Chondrocyte (in vitro differentiated cells): ENCODE measurements at regions not wholly inside any gene's neighbourhood (a gene's known extent, or its start where the extent isn't known, plus 50 kb on each side); places are given as distances from the start of the nearest gene placed in this dataset.
A peak's percentile ranks its signal among the peaks of the same experiment; 100 is the strongest.

ENCODE experiments used
- DNase-seq: peaks from one replicate; pipeline ENCODE4 v3.0.0; 2021; ENCODE audit warnings: mixed read lengths, low spot score
- H3K27ac Mint-ChIP-seq: one replicate; pipeline ENCODE4 v1.8.0; 2021; ENCODE audit warnings: mild to moderate bottlenecking, moderate library complexity, mixed read lengths; ENCODE audit not compliant: unreplicated experiment
- H3K27me3 Mint-ChIP-seq: 2 replicates; pipeline ENCODE4 v1.8.0; 2021; ENCODE audit warnings: low read depth, mixed read lengths
- H3K36me3 Mint-ChIP-seq: 2 replicates; pipeline ENCODE4 v1.8.0; 2021; ENCODE audit warnings: low read depth, mixed read lengths
- H3K4me1 Mint-ChIP-seq: 2 replicates; pipeline ENCODE4 v1.8.0; 2021; ENCODE audit warnings: low read depth, mild to moderate bottlenecking, mixed read lengths
- H3K4me3 Mint-ChIP-seq: one replicate; pipeline ENCODE4 v1.8.0; 2021; ENCODE audit warnings: mild to moderate bottlenecking, moderate library complexity, mixed read lengths; ENCODE audit not compliant: unreplicated experiment
- H3K9me3 Mint-ChIP-seq: 2 replicates; pipeline ENCODE4 v1.8.0; 2021; ENCODE audit warnings: low read depth, mixed read lengths
- CTCF ChIP-seq: fragments of 200-600 bp; sonication (generic); IDR thresholded peaks from 2 replicates; pipeline ENCODE4 v1.5.0; 2021; ENCODE audit warnings: antibody characterized with exemption, mild to moderate bottlenecking, moderate library complexity

- Mint-ChIP-seq H3K27ac (no peak overlapping the region), H3K27me3 (peaks cover 14% of the 10 kb centered on the region), H3K9me3 (no peaks in the 10 kb centered on the region), H3K4me1 (no peaks in the 10 kb centered on the region), H3K36me3 (no peaks in the 10 kb centered on the region), H3K4me3 (no peak overlapping the region)
- no peak for DNase-seq
- no peak for TF ChIP-seq CTCF
Observed at GRCh38 chr9:120040896-120041295, 539.1 kb downstream of the CDK5RAP2 start.

GRCh38 chr9:120038342-120038741 lies 541.6 kb downstream of the CDK5RAP2 start:
- Mint-ChIP-seq H3K27ac (no peak overlapping the region), H3K27me3 (peaks cover 3% of the 10 kb centered on the region), H3K4me3 (no peak overlapping the region), H3K9me3 (no peaks in the 10 kb centered on the region), H3K4me1 (no peaks in the 10 kb centered on the region), H3K36me3 (no peaks in the 10 kb centered on the region)
- TF ChIP-seq CTCF: no peak
- DNase-seq: no peak

GRCh38 chr9:120032639-120033038 lies 547.3 kb downstream of the CDK5RAP2 start:
- Mint-ChIP-seq H3K27me3 (peaks cover 2% of the 10 kb centered on the region), H3K4me1 (no peaks in the 10 kb centered on the region), H3K4me3 (no peak overlapping the region), H3K36me3 (no peaks in the 10 kb centered on the region), H3K27ac (no peak overlapping the region), H3K9me3 (no peaks in the 10 kb centered on the region)
- no peak for DNase-seq
- TF ChIP-seq CTCF: peak; percentile 47

- no peak overlapping the region for H3K4me3 Mint-ChIP-seq
Observed at GRCh38 chr9:120030847-120031246, 549.1 kb downstream of the CDK5RAP2 start.

GRCh38 chr9:120018550-120018949 lies 561.4 kb downstream of the CDK5RAP2 start:
- H3K4me1 Mint-ChIP-seq: no peaks in the 10 kb centered on the region
- H3K9me3 Mint-ChIP-seq: peaks cover 2% of the 10 kb centered on the region
- TF ChIP-seq CTCF: no peak
- no peak overlapping the region for H3K27ac Mint-ChIP-seq
- H3K27me3 Mint-ChIP-seq: peaks cover 7% of the 10 kb centered on the region
- no peak overlapping the region for H3K4me3 Mint-ChIP-seq
- DNase-seq: no peak
- H3K36me3 Mint-ChIP-seq: no peaks in the 10 kb centered on the region

More at GRCh38 chr9:120030847-120031246, 549.1 kb downstream of the CDK5RAP2 start:
- Mint-ChIP-seq H3K36me3 (no peaks in the 10 kb centered on the region), H3K27me3 (peaks cover 2% of the 10 kb centered on the region), H3K27ac (no peak overlapping the region), H3K9me3 (no peaks in the 10 kb centered on the region), H3K4me1 (no peaks in the 10 kb centered on the region)
- TF ChIP-seq CTCF: no peak
- DNase-seq: no peak
